ENCODE measurements at regions not wholly inside any gene's neighbourhood (a gene's known extent, or its start where the extent isn't known, plus 50 kb on each side); places are given as distances from the start of the nearest gene placed in this dataset.

GRCh38 chrX:22662776-22663175, 337.0 kb upstream of the DDX53 start:
- Mint-ChIP-seq H3K4me3 (no peak overlapping the region), H3K4me1 (peaks cover 13 to 14% of the 10 kb centered on the region in 2 experiments), H3K36me3 (ENCODE audit: insufficient read depth in 1 of 3, low read depth in 3 of 3) (peaks cover 0 to 4% (median 0%) of the 10 kb centered on the region in 3 experiments; a peak in 1 of 7 replicates), H3K9me3 (peaks cover 19 to 35% of the 10 kb centered on the region in 2 experiments; a peak in 4 of 5 replicates), H3K27me3 (ENCODE audit: low read depth) (no peaks in the 10 kb centered on the region), H3K27ac (no peak overlapping the region)
- Histone ChIP-seq H3K23me2 (ENCODE audit: insufficient read length, low read depth, low read length, poor library complexity, severe bottlenecking) (no peaks in the 10 kb centered on the region), H3K79me2 (ENCODE audit: insufficient read depth, low read length) (no peaks in the 10 kb centered on the region), H3K23ac (ENCODE audit: insufficient read length, low read depth, low read length) (no peak overlapping the region), H3K4ac (ENCODE audit: low read depth, low read length) (no peak overlapping the region), H4K91ac (ENCODE audit: insufficient read length, low read depth, low read length) (no peak overlapping the region), H3K27me3 (ENCODE audit: insufficient read depth, low read length) (no peaks in the 10 kb centered on the region), H2BK20ac (ENCODE audit: low read depth, low read length, poor library complexity, severe bottlenecking) (no peak overlapping the region), H3K18ac (ENCODE audit: insufficient read length, low read depth, low read length) (no peak overlapping the region), H2BK120ac (ENCODE audit: low read depth, low read length, poor library complexity, severe bottlenecking) (no peak overlapping the region), H2AK5ac (ENCODE audit: insufficient read length, low read length) (no peak overlapping the region), H3K79me1 (ENCODE audit: insufficient read depth, low read depth, low read length, poor library complexity, severe bottlenecking) (no peaks in the 10 kb centered on the region), H3K9ac (ENCODE audit: extremely low read depth, insufficient read length, low read length) (no peak overlapping the region), H3K4me2 (ENCODE audit: insufficient read depth, insufficient read length, low read length) (no peak overlapping the region), H2BK5ac (ENCODE audit: insufficient read length, low read length) (no peak overlapping the region), H3K4me1 (ENCODE audit: insufficient read depth, low read length) (no peaks in the 10 kb centered on the region), H4K5ac (ENCODE audit: insufficient read length, low read depth, low read length) (no peak overlapping the region), H4K20me1 (ENCODE audit: control insufficient read depth, insufficient read depth, insufficient read length) (no peaks in the 10 kb centered on the region), H4K8ac (replicated peaks; ENCODE audit: insufficient read length, low read depth, low read length) (no peak overlapping the region), H3K27ac (ENCODE audit: insufficient read length, low read depth, low read length) (no peak overlapping the region), H2AFZ (ENCODE audit: low read length) (no peak overlapping the region), H3K9me3 (ENCODE audit: control insufficient read depth, low read depth, low read length) (no peaks in the 10 kb centered on the region), H2BK15ac (ENCODE audit: low read depth, low read length) (no peak overlapping the region), H3T11ph (ENCODE audit: low read length) (no peak overlapping the region), H3K56ac (ENCODE audit: insufficient read length, low read depth, low read length) (no peak overlapping the region), H3K14ac (ENCODE audit: insufficient read depth, low read length) (no peak overlapping the region), H2BK12ac (ENCODE audit: insufficient read length, low read depth, low read length) (no peak overlapping the region)
- WGBS (ENCODE audit: extremely low coverage, insufficient read length, low lambda C conversion rate) = no CpG with 5 or more reads among the region's 1 CpG
- DNase-seq = no peak
- TF ChIP-seq CTCF (conservative IDR thresholded peaks at IDR 0.05) = no peak
